Adrenal gland (tissue), 9 donors: ENCODE measurements at regions not wholly inside any gene's neighbourhood (a gene's known extent, or its start where the extent isn't known, plus 50 kb on each side); places are given as distances from the start of the nearest gene placed in this dataset.

Experiments
- DNase-seq, 7 donors: peaks; one replicate each; pipeline ENCODE4 v3.0.0-alpha.2; 2019 to 2020
- H3K27ac ChIP-seq, 5 donors: fragments of 200-600 bp; sonication (generic) in 4 of 5; 1 replicate in 3 of 5; 2 replicates in 2 of 5; pipeline versions ENCODE4 v1.5.1 to v1.8.0; 2016 to 2020; ENCODE audit warnings: mild to moderate bottlenecking in 1 of 5
- H3K27me3 ChIP-seq: fragments of 200-600 bp; 2 replicates; pipeline ENCODE4 v1.8.0; 2021
- H3K36me3 ChIP-seq, 2 donors: fragments of 200-600 bp; replicated peaks in 1 of 2; 1 replicate in 1 of 2; 2 replicates in 1 of 2; pipeline versions ENCODE4 v1.5.1 to v1.8.0; 2018 to 2022
- H3K4me1 ChIP-seq, 2 donors: fragments of 200-600 bp; replicated peaks in 1 of 2; 1 replicate in 1 of 2; 2 replicates in 1 of 2; pipeline versions ENCODE4 v1.5.1 to v1.8.0; 2018 to 2021
- H3K4me3 ChIP-seq, 4 donors: fragments of 200-600 bp; sonication (generic) in 3 of 4; one replicate each; pipeline ENCODE4 v1.5.1; 2016 to 2018
- H3K9me3 ChIP-seq, 3 donors: fragments of 200-600 bp; sonication (generic) in 1 of 3; replicated peaks in 1 of 3; 1 replicate in 2 of 3; 2 replicates in 1 of 3; pipeline versions ENCODE4 v1.5.1 to v1.8.0; 2016 to 2021
- POLR2A ChIP-seq, 2 donors: fragments of 450-650 bp; IDR thresholded peaks; one replicate each; pipeline ENCODE4 v1.6.1; 2017; ENCODE audit warnings: antibody characterized with exemption in 2 of 2, mild to moderate bottlenecking in 2 of 2, moderate library complexity in 1 of 2
- WGBS, 4 donors: extraction: QIAGEN DNeasy Blood & Tissue Kit in 2 of 4; methylation state at CpG; one replicate each; pipeline versions ENCODE4 v1.1.5 to v1.1.7; 2013 to 2017; 5-methylcytosine and 5-hydroxymethylcytosine counted together
- intact Hi-C, 2 donors: fragments of 100-400 bp; cut with DNase I; formaldehyde crosslinking; loops; one replicate each; pipeline versions ENCODE4 v1.14.1 to v1.15.0; 2022 to 2023
- TF ChIP-seq, protein P1 (sequence below), 6 experiments: fragments of 450-650 bp in 4 of 6; fragments of 200-600 bp in 2 of 6; sonication (generic) in 1 of 6; IDR thresholded peaks; 1 replicate in 5 of 6; 2 replicates in 1 of 6; pipeline versions ENCODE4 v1.5.1 to v1.8.0; 2016 to 2021; ENCODE audit warnings: antibody characterized with exemption in 6 of 6, mild to moderate bottlenecking in 2 of 6, moderate library complexity in 1 of 6
- donor health status: healthy with polysubstance abuse.
- donor health status: Bipolar disorder and iron deficiency.
- donor health status: DM: yes; HTN: yes; CAD: no.
- donor health status: DM: no; HTN: no; CAD: no.
- donor health status: DM: no; HTN: no; CAD: no.

DNA sequence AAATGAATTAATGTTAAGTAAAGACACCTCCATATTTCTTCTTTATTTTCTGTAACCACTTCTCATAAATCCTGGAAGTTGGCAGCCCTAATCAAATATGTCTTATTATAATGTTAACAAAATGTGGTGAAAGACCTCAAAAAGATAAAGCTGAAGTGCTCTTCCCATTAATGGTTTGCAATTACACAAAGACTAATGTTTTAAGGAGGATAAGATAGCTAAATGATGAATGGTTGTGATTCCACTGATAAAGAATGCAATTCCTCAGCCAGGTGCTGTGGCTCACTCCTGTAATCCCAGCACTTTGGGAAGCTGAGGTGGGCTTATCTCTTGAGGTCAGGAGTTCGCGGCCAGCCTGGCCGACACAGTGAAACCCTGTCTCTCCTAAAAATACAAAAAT, 125.8 kb upstream of the SNX2 start:
- H3K36me3 ChIP-seq = no peaks in the 10 kb centered on the region
- no peaks in the 10 kb centered on the region for H3K4me1 ChIP-seq
- no peak for TF ChIP-seq POLR2A (IDR thresholded peaks at IDR 0.05)
- TF ChIP-seq, protein P1, sequence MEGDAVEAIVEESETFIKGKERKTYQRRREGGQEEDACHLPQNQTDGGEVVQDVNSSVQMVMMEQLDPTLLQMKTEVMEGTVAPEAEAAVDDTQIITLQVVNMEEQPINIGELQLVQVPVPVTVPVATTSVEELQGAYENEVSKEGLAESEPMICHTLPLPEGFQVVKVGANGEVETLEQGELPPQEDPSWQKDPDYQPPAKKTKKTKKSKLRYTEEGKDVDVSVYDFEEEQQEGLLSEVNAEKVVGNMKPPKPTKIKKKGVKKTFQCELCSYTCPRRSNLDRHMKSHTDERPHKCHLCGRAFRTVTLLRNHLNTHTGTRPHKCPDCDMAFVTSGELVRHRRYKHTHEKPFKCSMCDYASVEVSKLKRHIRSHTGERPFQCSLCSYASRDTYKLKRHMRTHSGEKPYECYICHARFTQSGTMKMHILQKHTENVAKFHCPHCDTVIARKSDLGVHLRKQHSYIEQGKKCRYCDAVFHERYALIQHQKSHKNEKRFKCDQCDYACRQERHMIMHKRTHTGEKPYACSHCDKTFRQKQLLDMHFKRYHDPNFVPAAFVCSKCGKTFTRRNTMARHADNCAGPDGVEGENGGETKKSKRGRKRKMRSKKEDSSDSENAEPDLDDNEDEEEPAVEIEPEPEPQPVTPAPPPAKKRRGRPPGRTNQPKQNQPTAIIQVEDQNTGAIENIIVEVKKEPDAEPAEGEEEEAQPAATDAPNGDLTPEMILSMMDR (IDR thresholded peaks at IDR 0.05) = no peak
- H3K4me3 ChIP-seq = no peak overlapping the region
- intact Hi-C loops = no loop called here
- DNase-seq = no peak
- H3K9me3 ChIP-seq = no peaks in the 10 kb centered on the region
- 51 to 60% (median 57%) methylated on average over 3 of the region's 3 CpGs for whole genome bisulfite sequencing, 4 donors
- H3K27me3 ChIP-seq = no peaks in the 10 kb centered on the region
- H3K27ac ChIP-seq = no peak overlapping the region

GRCh38 chr5:122653087-122654017, 121.5 kb upstream of the SNX2 start:
- H3K4me3 ChIP-seq = no peak overlapping the region
- intact Hi-C loops = no loop called here
- DNase-seq = no peak
- TF ChIP-seq, protein P1 (IDR thresholded peaks at IDR 0.05) = no peak
- TF ChIP-seq POLR2A (IDR thresholded peaks at IDR 0.05) = no peak
- H3K36me3 ChIP-seq = no peaks in the 10 kb centered on the region
- H3K4me1 ChIP-seq = no peaks in the 10 kb centered on the region
- WGBS, 4 donors = 55 to 69% (median 65%) methylated on average over 3 of the region's 3 CpGs
- H3K27me3 ChIP-seq = no peaks in the 10 kb centered on the region
- no peaks in the 10 kb centered on the region for H3K9me3 ChIP-seq
- H3K27ac ChIP-seq = no peak overlapping the region

- intact Hi-C loops = no loop called here
- no peak overlapping the region for H3K27ac ChIP-seq
- no peak overlapping the region for H3K4me3 ChIP-seq
- no peaks in the 10 kb centered on the region for H3K4me1 ChIP-seq
- TF ChIP-seq POLR2A (IDR thresholded peaks at IDR 0.05) = no peak
- TF ChIP-seq, protein P1 (IDR thresholded peaks at IDR 0.05) = no peak
- no peaks in the 10 kb centered on the region for H3K36me3 ChIP-seq
- H3K27me3 ChIP-seq = no peaks in the 10 kb centered on the region
- no peak for DNase-seq
- H3K9me3 ChIP-seq = no peaks in the 10 kb centered on the region
- 52 to 61% (median 56%) methylated on average over 4 of the region's 4 CpGs for WGBS, 4 donors
Observed at GRCh38 chr5:122656160-122656559, 118.7 kb upstream of the SNX2 start.

- Histone ChIP-seq H3K27me3 (no peaks in the 10 kb centered on the region), H3K27ac (no peak overlapping the region), H3K4me1 (no peaks in the 10 kb centered on the region), H3K4me3 (no peak overlapping the region), H3K9me3 (no peaks in the 10 kb centered on the region), H3K36me3 (no peaks in the 10 kb centered on the region)
- DNase-seq = no peak
- no peak for TF ChIP-seq POLR2A (IDR thresholded peaks at IDR 0.05)
- TF ChIP-seq, protein P1 (IDR thresholded peaks at IDR 0.05) = no peak
- intact Hi-C loops = no loop called here
- WGBS, 4 donors = 83 to 94% (median 87%) methylated on average over 1 of the region's 1 CpG
Observed at GRCh38 chr5:122656577-122656976, 118.3 kb upstream of the SNX2 start.
